ENCODE measurements at regions not wholly inside any gene's neighbourhood (a gene's known extent, or its start where the extent isn't known, plus 50 kb on each side); places are given as distances from the start of the nearest gene placed in this dataset.

GRCh38 chr7:28885771-28886170, 72.4 kb downstream of the TRIL start:
- no peak overlapping the region for H2BK5ac ChIP-seq (ENCODE audit: insufficient read length, low read length)
- no peak overlapping the region for H3K9ac ChIP-seq (ENCODE audit: extremely low read depth, insufficient read length, low read length)
- DNase-seq: no peak
- no peaks in the 10 kb centered on the region for H3K79me1 ChIP-seq (ENCODE audit: insufficient read depth, low read depth, low read length, poor library complexity, severe bottlenecking)
- WGBS (ENCODE audit: extremely low coverage, insufficient read length, low lambda C conversion rate): no CpG with 5 or more reads among the region's 2 CpGs
- no peak overlapping the region for H4K91ac ChIP-seq (ENCODE audit: insufficient read length, low read depth, low read length)
- Mint-ChIP-seq H3K9me3 (peaks cover 2 to 3% of the 10 kb centered on the region in 2 experiments; a peak in 2 of 5 replicates), H3K27ac (no peak overlapping the region), H3K4me3 (no peak overlapping the region), H3K36me3 (ENCODE audit: insufficient read depth in 1 of 3, low read depth in 3 of 3) (peaks cover 0 to 6% (median 2%) of the 10 kb centered on the region in 3 experiments; a peak in 3 of 7 replicates), H3K4me1 (peaks cover 20% of the 10 kb centered on the region in 2 experiments), H3K27me3 (ENCODE audit: low read depth) (no peaks in the 10 kb centered on the region)
- no peaks in the 10 kb centered on the region for H4K20me1 ChIP-seq (ENCODE audit: control insufficient read depth, insufficient read depth, insufficient read length)
- H3K27me3 ChIP-seq (ENCODE audit: insufficient read depth, low read length): no peaks in the 10 kb centered on the region
- no peak overlapping the region for H3K4me2 ChIP-seq (ENCODE audit: insufficient read depth, insufficient read length, low read length)
- H3K23ac ChIP-seq (ENCODE audit: insufficient read length, low read depth, low read length): no peak overlapping the region
- H3K14ac ChIP-seq (ENCODE audit: insufficient read depth, low read length): no peak overlapping the region
- no peak overlapping the region for H2AFZ ChIP-seq (ENCODE audit: low read length)
- H3K4me1 ChIP-seq (ENCODE audit: insufficient read depth, low read length): no peaks in the 10 kb centered on the region; the same call in 1 of the 2 replicates
- no peak overlapping the region for H2BK12ac ChIP-seq (ENCODE audit: insufficient read length, low read depth, low read length)
- no peak overlapping the region for H3K4ac ChIP-seq (ENCODE audit: low read depth, low read length)
- no peaks in the 10 kb centered on the region for H3K23me2 ChIP-seq (ENCODE audit: insufficient read length, low read depth, low read length, poor library complexity, severe bottlenecking)
- TF ChIP-seq, protein P1, sequence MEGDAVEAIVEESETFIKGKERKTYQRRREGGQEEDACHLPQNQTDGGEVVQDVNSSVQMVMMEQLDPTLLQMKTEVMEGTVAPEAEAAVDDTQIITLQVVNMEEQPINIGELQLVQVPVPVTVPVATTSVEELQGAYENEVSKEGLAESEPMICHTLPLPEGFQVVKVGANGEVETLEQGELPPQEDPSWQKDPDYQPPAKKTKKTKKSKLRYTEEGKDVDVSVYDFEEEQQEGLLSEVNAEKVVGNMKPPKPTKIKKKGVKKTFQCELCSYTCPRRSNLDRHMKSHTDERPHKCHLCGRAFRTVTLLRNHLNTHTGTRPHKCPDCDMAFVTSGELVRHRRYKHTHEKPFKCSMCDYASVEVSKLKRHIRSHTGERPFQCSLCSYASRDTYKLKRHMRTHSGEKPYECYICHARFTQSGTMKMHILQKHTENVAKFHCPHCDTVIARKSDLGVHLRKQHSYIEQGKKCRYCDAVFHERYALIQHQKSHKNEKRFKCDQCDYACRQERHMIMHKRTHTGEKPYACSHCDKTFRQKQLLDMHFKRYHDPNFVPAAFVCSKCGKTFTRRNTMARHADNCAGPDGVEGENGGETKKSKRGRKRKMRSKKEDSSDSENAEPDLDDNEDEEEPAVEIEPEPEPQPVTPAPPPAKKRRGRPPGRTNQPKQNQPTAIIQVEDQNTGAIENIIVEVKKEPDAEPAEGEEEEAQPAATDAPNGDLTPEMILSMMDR (conservative IDR thresholded peaks at IDR 0.05): no peak
- H2BK20ac ChIP-seq (ENCODE audit: low read depth, low read length, poor library complexity, severe bottlenecking): no peak overlapping the region
- H4K5ac ChIP-seq (ENCODE audit: insufficient read length, low read depth, low read length): no peak overlapping the region
- no peak overlapping the region for H2BK120ac ChIP-seq (ENCODE audit: low read depth, low read length, poor library complexity, severe bottlenecking)
- no peak overlapping the region for H3K18ac ChIP-seq (ENCODE audit: insufficient read length, low read depth, low read length)
- no peak overlapping the region for H3T11ph ChIP-seq (ENCODE audit: low read length)
- no peaks in the 10 kb centered on the region for H3K9me3 ChIP-seq (ENCODE audit: control insufficient read depth, low read depth, low read length)
- H3K56ac ChIP-seq (ENCODE audit: insufficient read length, low read depth, low read length): no peak overlapping the region
- no peak overlapping the region for H3K27ac ChIP-seq (ENCODE audit: insufficient read length, low read depth, low read length)
- no peak overlapping the region for H2AK5ac ChIP-seq (ENCODE audit: insufficient read length, low read length)
- no peak overlapping the region for H4K8ac ChIP-seq (replicated peaks; ENCODE audit: insufficient read length, low read depth, low read length)
- H2BK15ac ChIP-seq (ENCODE audit: low read depth, low read length): no peak overlapping the region
- no peaks in the 10 kb centered on the region for H3K79me2 ChIP-seq (ENCODE audit: insufficient read depth, low read length)
